Esophagus muscularis mucosa (tissue), 4 donors: ENCODE measurements at regions not wholly inside any gene's neighbourhood (a gene's known extent, or its start where the extent isn't known, plus 50 kb on each side); places are given as distances from the start of the nearest gene placed in this dataset.

Experiments used
- EP300 ChIP-seq: sonication (generic); formaldehyde crosslinking; IDR thresholded peaks from one replicate; pipeline ENCODE4 v1.6.1; 2017; ENCODE audit warnings: antibody characterized with exemption
- POLR2A ChIP-seq: fragments of 450-650 bp; IDR thresholded peaks from one replicate; pipeline ENCODE4 v1.6.1; 2017; ENCODE audit warnings: antibody characterized with exemption, moderate library complexity, mild to moderate bottlenecking, low read depth
- POLR2AphosphoS5 ChIP-seq, 2 donors: sonication (generic); formaldehyde crosslinking; IDR thresholded peaks; one replicate each; pipeline ENCODE4 v1.6.1; 2017; ENCODE audit warnings: antibody characterized with exemption in 2 of 2
- TF ChIP-seq, protein P1 (sequence below), 3 experiments: fragments of 200-600 bp in 2 of 3; fragments of 450-650 bp in 1 of 3; sonication (generic) in 2 of 3; IDR thresholded peaks; one replicate each; pipeline ENCODE4 v1.5.1; 2017 to 2019; ENCODE audit warnings: antibody characterized with exemption in 3 of 3, mild to moderate bottlenecking in 2 of 3, moderate library complexity in 1 of 3

DNA sequence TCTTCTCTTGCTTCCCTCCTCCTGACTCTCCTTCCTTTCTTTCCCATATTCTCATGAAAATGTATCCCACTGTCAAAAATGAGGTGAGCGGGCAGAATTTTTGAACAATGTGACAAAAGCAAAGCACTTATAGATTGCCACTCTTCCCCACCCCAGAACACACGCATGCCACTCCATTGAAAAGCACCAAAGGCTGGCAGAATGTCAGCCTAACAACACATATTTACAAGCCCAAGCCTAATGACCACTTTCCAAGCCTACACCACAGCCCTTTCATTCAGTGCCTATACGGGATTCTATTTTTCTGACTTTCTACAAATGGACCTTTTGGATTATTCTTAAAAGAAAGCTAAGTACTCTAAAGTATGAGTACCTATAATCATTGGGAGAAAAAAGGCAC lies 62.9 kb upstream of the METAP2 start:
- TF ChIP-seq POLR2A (no peak), EP300 (no peak), POLR2AphosphoS5 (IDR thresholded peaks at IDR 0.05) (no peak)
- TF ChIP-seq, protein P1, sequence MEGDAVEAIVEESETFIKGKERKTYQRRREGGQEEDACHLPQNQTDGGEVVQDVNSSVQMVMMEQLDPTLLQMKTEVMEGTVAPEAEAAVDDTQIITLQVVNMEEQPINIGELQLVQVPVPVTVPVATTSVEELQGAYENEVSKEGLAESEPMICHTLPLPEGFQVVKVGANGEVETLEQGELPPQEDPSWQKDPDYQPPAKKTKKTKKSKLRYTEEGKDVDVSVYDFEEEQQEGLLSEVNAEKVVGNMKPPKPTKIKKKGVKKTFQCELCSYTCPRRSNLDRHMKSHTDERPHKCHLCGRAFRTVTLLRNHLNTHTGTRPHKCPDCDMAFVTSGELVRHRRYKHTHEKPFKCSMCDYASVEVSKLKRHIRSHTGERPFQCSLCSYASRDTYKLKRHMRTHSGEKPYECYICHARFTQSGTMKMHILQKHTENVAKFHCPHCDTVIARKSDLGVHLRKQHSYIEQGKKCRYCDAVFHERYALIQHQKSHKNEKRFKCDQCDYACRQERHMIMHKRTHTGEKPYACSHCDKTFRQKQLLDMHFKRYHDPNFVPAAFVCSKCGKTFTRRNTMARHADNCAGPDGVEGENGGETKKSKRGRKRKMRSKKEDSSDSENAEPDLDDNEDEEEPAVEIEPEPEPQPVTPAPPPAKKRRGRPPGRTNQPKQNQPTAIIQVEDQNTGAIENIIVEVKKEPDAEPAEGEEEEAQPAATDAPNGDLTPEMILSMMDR (IDR thresholded peaks at IDR 0.05) = no peak
